ENCODE measurements at regions not wholly inside any gene's neighbourhood (a gene's known extent, or its start where the extent isn't known, plus 50 kb on each side); places are given as distances from the start of the nearest gene placed in this dataset.
"Not testable (repeated sequence)": the region's sequence is repeated elsewhere in the genome, so short reads cannot be mapped to it uniquely, and the experiment has no call there.

DNA sequence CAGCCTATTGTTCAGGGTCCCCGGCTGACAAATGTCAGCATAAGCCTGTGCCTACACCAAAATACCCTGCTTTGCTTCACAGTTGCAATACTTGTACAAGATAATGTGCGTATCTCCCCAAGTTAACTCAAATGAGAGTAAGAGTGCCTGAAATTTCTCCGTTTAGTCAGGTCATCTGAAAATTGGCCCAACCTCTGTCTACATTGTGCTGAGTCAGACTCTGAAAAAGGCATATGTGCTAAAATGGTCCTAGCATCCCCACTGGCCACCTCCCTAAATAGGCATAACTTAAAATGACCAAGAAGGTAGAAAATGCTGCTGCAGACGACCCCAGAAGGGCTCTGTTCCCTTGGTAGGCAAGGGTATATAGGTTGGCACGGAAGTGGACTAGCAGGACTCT, 1653.8 kb upstream of the DDX18 start:
- TF ChIP-seq EP300 (IDR thresholded peaks at IDR 0.05) (no peak), POLR2A (IDR thresholded peaks at IDR 0.05) (no peak)
- TF ChIP-seq, protein P1, sequence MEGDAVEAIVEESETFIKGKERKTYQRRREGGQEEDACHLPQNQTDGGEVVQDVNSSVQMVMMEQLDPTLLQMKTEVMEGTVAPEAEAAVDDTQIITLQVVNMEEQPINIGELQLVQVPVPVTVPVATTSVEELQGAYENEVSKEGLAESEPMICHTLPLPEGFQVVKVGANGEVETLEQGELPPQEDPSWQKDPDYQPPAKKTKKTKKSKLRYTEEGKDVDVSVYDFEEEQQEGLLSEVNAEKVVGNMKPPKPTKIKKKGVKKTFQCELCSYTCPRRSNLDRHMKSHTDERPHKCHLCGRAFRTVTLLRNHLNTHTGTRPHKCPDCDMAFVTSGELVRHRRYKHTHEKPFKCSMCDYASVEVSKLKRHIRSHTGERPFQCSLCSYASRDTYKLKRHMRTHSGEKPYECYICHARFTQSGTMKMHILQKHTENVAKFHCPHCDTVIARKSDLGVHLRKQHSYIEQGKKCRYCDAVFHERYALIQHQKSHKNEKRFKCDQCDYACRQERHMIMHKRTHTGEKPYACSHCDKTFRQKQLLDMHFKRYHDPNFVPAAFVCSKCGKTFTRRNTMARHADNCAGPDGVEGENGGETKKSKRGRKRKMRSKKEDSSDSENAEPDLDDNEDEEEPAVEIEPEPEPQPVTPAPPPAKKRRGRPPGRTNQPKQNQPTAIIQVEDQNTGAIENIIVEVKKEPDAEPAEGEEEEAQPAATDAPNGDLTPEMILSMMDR (IDR thresholded peaks at IDR 0.05), result no peak
- no peak overlapping the region for H3K4me3 ChIP-seq
- no peaks in the 10 kb centered on the region for H3K27me3 ChIP-seq
- WGBS, 2 donors, result 83 to 92% methylated on average over 5 of the region's 5 CpGs
- H3K27ac ChIP-seq, result no peak overlapping the region
- H3K4me1 ChIP-seq, result no peaks in the 10 kb centered on the region
- peaks cover 0 to 37% (median 0%) of the 10 kb centered on the region in 4 donors for H3K9me3 ChIP-seq
- H3K36me3 ChIP-seq, result no peaks in the 10 kb centered on the region
- DNase-seq (ENCODE audit: low spot score in 2 of 2), result no peak

DNA sequence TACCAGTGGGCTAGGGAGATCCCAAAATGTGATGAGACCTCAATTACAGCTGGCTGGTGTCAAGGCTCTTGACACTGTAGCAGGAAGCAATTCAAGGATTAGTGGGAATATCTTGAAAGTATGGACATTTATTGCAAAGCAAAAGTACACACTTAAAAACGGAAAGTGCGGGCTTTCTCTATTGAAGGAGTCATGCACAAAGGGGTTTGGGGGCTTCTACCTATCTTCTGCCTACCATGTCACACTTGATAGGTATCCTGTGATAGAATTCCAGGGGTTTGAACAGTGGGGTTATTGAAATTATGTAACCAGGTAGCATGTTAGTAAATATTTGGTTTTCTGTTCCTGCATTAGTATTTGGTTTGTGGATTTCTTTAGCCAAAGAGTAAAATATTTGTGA, 1652.1 kb upstream of the DDX18 start:
- Histone ChIP-seq H3K9me3 (peaks cover 0 to 29% (median 0%) of the 10 kb centered on the region in 4 donors), H3K36me3 (no peaks in the 10 kb centered on the region), H3K4me3 (no peak overlapping the region), H3K27me3 (no peaks in the 10 kb centered on the region), H3K27ac (no peak overlapping the region), H3K4me1 (no peaks in the 10 kb centered on the region)
- TF ChIP-seq, protein P1 (IDR thresholded peaks at IDR 0.05), result no peak
- TF ChIP-seq POLR2A (IDR thresholded peaks at IDR 0.05), result no peak
- no peak for TF ChIP-seq EP300 (IDR thresholded peaks at IDR 0.05)
- WGBS, 2 donors, result 93 to 96% methylated on average over 2 of the region's 2 CpGs
- no peak for DNase-seq (ENCODE audit: low spot score in 2 of 2)

GRCh38 chr2:116167107-116167506, 1647.4 kb upstream of the DDX18 start:
- no peak overlapping the region for H3K27ac ChIP-seq
- no peaks in the 10 kb centered on the region for H3K27me3 ChIP-seq
- no peak for DNase-seq (ENCODE audit: low spot score in 2 of 2)
- H3K4me3 ChIP-seq, result no peak overlapping the region
- H3K36me3 ChIP-seq, result no peaks in the 10 kb centered on the region
- TF ChIP-seq, protein P1 (IDR thresholded peaks at IDR 0.05), result no peak
- no peak for TF ChIP-seq POLR2A (IDR thresholded peaks at IDR 0.05)
- no peak for TF ChIP-seq EP300 (IDR thresholded peaks at IDR 0.05)
- peaks cover 0 to 25% (median 0%) of the 10 kb centered on the region in 4 donors for H3K9me3 ChIP-seq
- H3K4me1 ChIP-seq, result no peaks in the 10 kb centered on the region

DNA sequence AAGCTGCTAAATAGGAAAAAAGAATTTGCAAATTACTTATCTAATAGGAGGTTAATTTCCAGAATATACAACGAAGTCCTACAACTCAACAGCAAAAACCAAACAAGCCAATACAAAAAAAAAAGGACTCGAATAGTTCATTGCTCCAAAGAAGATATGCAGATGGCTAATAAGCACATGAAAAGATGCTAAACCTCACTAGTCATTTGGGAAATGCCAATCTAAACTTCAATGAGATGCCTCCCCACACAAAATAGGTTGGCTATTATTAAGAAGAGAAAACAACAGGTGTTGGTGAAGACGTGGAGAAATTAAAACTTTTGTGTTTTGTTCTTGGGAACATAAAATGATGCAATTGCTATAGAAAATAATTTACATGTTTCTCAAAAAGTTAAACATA, 1634.4 kb upstream of the DDX18 start:
- H3K4me1 ChIP-seq, result no peaks in the 10 kb centered on the region
- H3K9me3 ChIP-seq, result no peaks in the 10 kb centered on the region
- WGBS, 2 donors, result 37 to 39% methylated on average over 3 of the region's 3 CpGs
- no peak for DNase-seq (ENCODE audit: low spot score in 2 of 2)
- TF ChIP-seq POLR2A (IDR thresholded peaks at IDR 0.05) (no peak), EP300 (IDR thresholded peaks at IDR 0.05) (no peak)
- TF ChIP-seq, protein P1 (IDR thresholded peaks at IDR 0.05), result no peak
- no peak overlapping the region for H3K4me3 ChIP-seq
- no peaks in the 10 kb centered on the region for H3K27me3 ChIP-seq
- H3K36me3 ChIP-seq, result no peaks in the 10 kb centered on the region
- no peak overlapping the region for H3K27ac ChIP-seq

DNA sequence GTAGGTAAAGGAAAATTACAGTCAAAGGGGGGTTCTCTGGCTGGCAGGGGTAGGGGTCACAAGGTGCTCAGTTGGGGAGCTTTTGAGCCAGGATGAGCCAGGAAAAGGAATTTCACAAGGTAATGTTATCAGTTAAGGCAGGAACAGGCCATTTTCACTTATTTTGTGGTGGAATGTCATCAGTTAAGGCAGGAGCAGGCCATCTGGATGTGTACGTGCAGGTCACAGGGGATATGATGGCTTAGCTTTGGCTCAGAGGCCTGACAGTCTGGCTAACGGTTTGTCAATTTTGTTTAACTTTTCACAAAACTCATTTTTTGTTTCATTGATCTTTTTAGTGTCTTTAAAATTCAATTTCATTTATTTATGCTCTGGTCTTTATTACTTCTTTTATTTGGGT, 1623.8 kb upstream of the DDX18 start:
- H3K27me3 ChIP-seq; DNase-seq (ENCODE audit: low spot score in 2 of 2); H3K4me3 ChIP-seq; H3K36me3 ChIP-seq; H3K27ac ChIP-seq; H3K4me1 ChIP-seq: not testable (repeated sequence)
- 58 to 81% methylated on average over 2 of the region's 2 CpGs for WGBS, 2 donors
- peaks cover 0 to 31% (median 2%) of the 10 kb centered on the region in 4 donors for H3K9me3 ChIP-seq

DNA sequence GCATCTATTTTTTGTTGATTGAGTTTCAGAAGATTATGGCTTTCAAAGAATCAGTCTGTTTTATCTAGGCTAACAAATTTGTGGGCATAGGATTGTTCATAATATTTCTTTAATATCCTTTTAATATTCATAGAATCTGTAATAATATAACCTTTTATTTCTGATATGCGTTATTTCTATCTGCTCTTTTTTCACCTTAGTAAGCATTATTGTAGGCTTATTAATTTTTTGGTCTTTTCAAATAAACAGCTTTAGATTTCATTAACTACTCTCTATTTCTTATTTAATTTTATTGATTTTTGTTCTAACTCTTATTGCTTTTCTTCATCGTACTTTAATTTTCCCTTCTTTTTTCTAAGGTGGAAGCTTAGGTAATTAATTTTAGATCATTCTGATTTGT, 1614.4 kb upstream of the DDX18 start:
- no peaks in the 10 kb centered on the region for H3K27me3 ChIP-seq
- no peaks in the 10 kb centered on the region for H3K36me3 ChIP-seq
- 91% methylated on average over 2 of the region's 2 CpGs for WGBS, 2 donors
- H3K27ac ChIP-seq, result no peak overlapping the region
- H3K4me3 ChIP-seq, result no peak overlapping the region
- no peak for DNase-seq (ENCODE audit: low spot score in 2 of 2)
- TF ChIP-seq POLR2A (IDR thresholded peaks at IDR 0.05), result no peak
- TF ChIP-seq EP300 (IDR thresholded peaks at IDR 0.05), result no peak
- TF ChIP-seq, protein P1 (IDR thresholded peaks at IDR 0.05), result no peak
- H3K9me3 ChIP-seq, result peaks cover 0 to 5% (median 0%) of the 10 kb centered on the region in 4 donors
- no peaks in the 10 kb centered on the region for H3K4me1 ChIP-seq

Data from tibial nerve (tissue), 4 donors.